ENCODE measurements at regions not wholly inside any gene's neighbourhood (a gene's known extent, or its start where the extent isn't known, plus 50 kb on each side); places are given as distances from the start of the nearest gene placed in this dataset.
A peak's percentile ranks its signal among the peaks of the same experiment; 100 is the strongest.

GRCh38 chr7:142669074-142669654 is 80.1 kb upstream of the PRSS1 start:
- Mint-ChIP-seq H3K9me3 (no peaks in the 10 kb centered on the region), H3K27ac (no peak overlapping the region), H3K4me3 (no peak overlapping the region), H3K4me1 (ENCODE audit: low read depth) (no peaks in the 10 kb centered on the region), H3K36me3 (ENCODE audit: low read depth) (no peaks in the 10 kb centered on the region), H3K27me3 (ENCODE audit: insufficient read depth) (no peaks in the 10 kb centered on the region; the same call in 1 of the 2 replicates)
- peak; percentile 12 for DNase-seq
- TF ChIP-seq CTCF (IDR thresholded peaks at IDR 0.05): peak; percentile 72

DNA sequence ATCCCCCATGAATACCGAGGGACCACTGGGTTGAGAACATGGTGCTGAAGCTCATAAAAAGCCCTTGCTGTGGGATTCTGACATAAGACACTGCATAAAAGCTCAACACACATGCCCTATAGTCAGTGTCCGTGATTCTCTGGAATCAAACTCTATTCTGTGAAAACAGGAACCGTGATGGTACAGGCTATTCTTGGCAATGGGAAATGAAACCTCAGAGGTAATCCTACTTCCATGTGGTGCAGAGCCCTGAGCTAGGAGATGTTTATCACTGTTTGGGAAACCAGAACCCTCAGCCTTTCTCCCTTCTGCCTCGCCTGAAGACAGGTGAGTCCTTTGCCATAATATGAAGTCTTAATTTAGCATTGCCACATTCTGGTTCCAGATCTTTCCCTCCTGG is 80.8 kb upstream of the PRSS1 start:
- no peak for DNase-seq
- no peak for TF ChIP-seq CTCF (IDR thresholded peaks at IDR 0.05)
- no peaks in the 10 kb centered on the region for H3K4me1 Mint-ChIP-seq (ENCODE audit: low read depth)
- H3K27me3 Mint-ChIP-seq (ENCODE audit: insufficient read depth): no peaks in the 10 kb centered on the region; the same call in 1 of the 2 replicates
- no peak overlapping the region for H3K4me3 Mint-ChIP-seq
- no peak overlapping the region for H3K27ac Mint-ChIP-seq
- no peaks in the 10 kb centered on the region for H3K36me3 Mint-ChIP-seq (ENCODE audit: low read depth)
- no peaks in the 10 kb centered on the region for H3K9me3 Mint-ChIP-seq

DNA sequence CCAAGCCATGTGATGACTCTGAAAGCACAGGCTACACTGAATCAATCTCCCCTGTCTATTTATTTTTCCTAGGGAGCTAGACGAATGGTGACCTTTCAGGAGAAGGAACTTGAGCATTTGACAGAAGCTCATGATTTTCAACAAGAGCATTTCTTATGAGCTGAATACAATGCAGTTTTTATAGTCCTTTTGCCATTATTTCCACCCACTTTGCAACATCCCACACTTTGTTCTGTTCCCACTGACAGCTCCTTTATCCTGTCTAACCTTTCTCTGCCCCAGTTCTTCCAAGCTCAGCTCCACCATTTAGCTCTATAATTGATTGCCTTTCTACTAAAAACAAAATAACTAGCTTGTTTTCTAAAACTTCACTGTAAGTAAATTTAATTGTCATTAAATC is 91.9 kb upstream of the PRSS1 start:
- Mint-ChIP-seq H3K9me3 (no peaks in the 10 kb centered on the region), H3K4me3 (no peak overlapping the region), H3K36me3 (ENCODE audit: low read depth) (no peaks in the 10 kb centered on the region), H3K27me3 (ENCODE audit: insufficient read depth) (peaks cover 16% of the 10 kb centered on the region; the same call in 1 of the 2 replicates), H3K4me1 (ENCODE audit: low read depth) (no peaks in the 10 kb centered on the region), H3K27ac (no peak overlapping the region)
- DNase-seq: no peak
- TF ChIP-seq CTCF (IDR thresholded peaks at IDR 0.05): no peak

DNA sequence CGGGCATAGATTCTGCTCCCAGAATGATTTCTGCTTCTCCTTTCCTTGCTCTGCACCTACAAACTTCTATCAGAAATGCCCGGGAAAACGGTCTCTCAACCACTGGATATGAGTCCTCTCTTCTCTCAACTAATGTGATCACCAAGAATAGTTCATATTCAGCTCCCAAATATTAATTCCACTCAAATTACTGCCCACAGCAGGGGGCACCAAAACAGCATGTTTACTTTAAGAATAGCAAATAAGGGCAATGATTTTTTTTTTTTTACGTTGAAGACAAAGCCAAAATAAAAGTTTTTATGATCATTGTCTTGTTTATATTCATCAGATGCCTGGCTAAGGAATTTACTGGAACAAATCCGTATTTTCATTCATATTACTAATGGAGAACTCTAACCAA is 94.9 kb upstream of the PRSS1 start:
- peak; percentile 18; the same call in 1 of the 2 replicates for TF ChIP-seq CTCF (IDR thresholded peaks at IDR 0.05)
- H3K27me3 Mint-ChIP-seq (ENCODE audit: insufficient read depth): peaks cover 14% of the 10 kb centered on the region; the same call in 1 of the 2 replicates
- DNase-seq: no peak
- no peaks in the 10 kb centered on the region for H3K36me3 Mint-ChIP-seq (ENCODE audit: low read depth)
- H3K27ac Mint-ChIP-seq: no peak overlapping the region
- H3K9me3 Mint-ChIP-seq: no peaks in the 10 kb centered on the region
- H3K4me1 Mint-ChIP-seq (ENCODE audit: low read depth): no peaks in the 10 kb centered on the region
- H3K4me3 Mint-ChIP-seq: no peak overlapping the region

GRCh38 chr7:142647749-142648148 is 101.5 kb upstream of the PRSS1 start:
- no peak for TF ChIP-seq CTCF (IDR thresholded peaks at IDR 0.05)
- Mint-ChIP-seq H3K4me1 (ENCODE audit: low read depth) (no peaks in the 10 kb centered on the region), H3K4me3 (no peak overlapping the region), H3K36me3 (ENCODE audit: low read depth) (no peaks in the 10 kb centered on the region), H3K27ac (no peak overlapping the region), H3K9me3 (no peaks in the 10 kb centered on the region), H3K27me3 (ENCODE audit: insufficient read depth) (peaks cover 22% of the 10 kb centered on the region)
- no peak for DNase-seq
